NT2/D1 (cell line): ENCODE measurements at regions not wholly inside any gene's neighbourhood (a gene's known extent, or its start where the extent isn't known, plus 50 kb on each side); places are given as distances from the start of the nearest gene placed in this dataset.

Experiments used
- DNase-seq: peaks from one replicate; pipeline ENCODE4 v3.0.0-alpha.2; 2011; ENCODE audit warnings: low read depth, low spot score
- H3K27me3 ChIP-seq: 2 replicates; pipeline ENCODE4 v1.6.0; 2011; ENCODE audit warnings: mild to moderate bottlenecking; ENCODE audit not compliant: insufficient read length, insufficient read depth
- H3K36me3 ChIP-seq: 2 replicates; pipeline ENCODE4 v1.6.1; 2011; ENCODE audit warnings: mild to moderate bottlenecking, low read length, mixed read lengths; ENCODE audit not compliant: insufficient read depth, insufficient read length
- H3K4me1 ChIP-seq: 2 replicates; pipeline ENCODE4 v1.5.1; 2011; ENCODE audit not compliant: insufficient read depth, insufficient read length
- H3K4me3 ChIP-seq: 2 replicates; pipeline ENCODE4 v1.5.1; 2011; ENCODE audit warnings: low read depth; ENCODE audit not compliant: insufficient read length
- H3K9ac ChIP-seq: 2 replicates; pipeline ENCODE4 v1.6.0; 2011; ENCODE audit warnings: low read depth; ENCODE audit not compliant: insufficient read length
- H3K9me3 ChIP-seq: 2 replicates; pipeline ENCODE4 v1.5.1; 2011; ENCODE audit warnings: mild to moderate bottlenecking, low read length; ENCODE audit not compliant: insufficient read depth
- SUZ12 ChIP-seq: IDR thresholded peaks from 2 replicates; pipeline ENCODE4 v1.6.1; 2011; ENCODE audit not compliant: insufficient read length, insufficient read depth; ENCODE audit errors: extremely low read depth
- YY1 ChIP-seq: IDR thresholded peaks from 2 replicates; pipeline ENCODE4 v1.6.1; 2011; ENCODE audit not compliant: insufficient read length, insufficient read depth
- ZNF274 ChIP-seq: IDR thresholded peaks from 2 replicates; pipeline ENCODE4 v1.6.1; 2011; ENCODE audit warnings: mild to moderate bottlenecking, low read depth, low read length

DNA sequence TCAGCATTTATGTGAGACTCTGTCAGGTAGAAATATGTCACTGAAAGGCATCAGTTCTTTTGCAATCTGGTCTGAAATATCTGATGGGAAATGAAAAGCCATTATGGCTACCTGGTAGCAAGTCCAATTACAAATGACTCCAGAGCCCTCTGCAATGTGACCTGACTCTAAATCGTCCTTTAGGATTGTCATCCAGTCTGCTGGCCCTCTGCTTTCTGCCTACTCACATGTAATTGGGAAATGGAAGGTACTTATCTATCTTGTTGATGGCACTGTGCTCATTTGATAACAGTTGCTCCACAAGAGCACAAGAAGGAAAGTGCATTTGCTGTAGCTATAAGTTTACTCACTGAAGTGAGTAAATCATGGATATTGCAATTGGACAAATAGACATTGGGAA is 799.8 kb downstream of the RAPGEF2 start:
- no peak overlapping the region for H3K9ac ChIP-seq
- no peak overlapping the region for H3K4me3 ChIP-seq
- H3K36me3 ChIP-seq, result no peaks in the 10 kb centered on the region
- DNase-seq, result no peak
- no peaks in the 10 kb centered on the region for H3K27me3 ChIP-seq
- H3K4me1 ChIP-seq, result no peaks in the 10 kb centered on the region
- TF ChIP-seq YY1 (no peak), SUZ12 (no peak), ZNF274 (no peak)
- no peaks in the 10 kb centered on the region for H3K9me3 ChIP-seq

DNA sequence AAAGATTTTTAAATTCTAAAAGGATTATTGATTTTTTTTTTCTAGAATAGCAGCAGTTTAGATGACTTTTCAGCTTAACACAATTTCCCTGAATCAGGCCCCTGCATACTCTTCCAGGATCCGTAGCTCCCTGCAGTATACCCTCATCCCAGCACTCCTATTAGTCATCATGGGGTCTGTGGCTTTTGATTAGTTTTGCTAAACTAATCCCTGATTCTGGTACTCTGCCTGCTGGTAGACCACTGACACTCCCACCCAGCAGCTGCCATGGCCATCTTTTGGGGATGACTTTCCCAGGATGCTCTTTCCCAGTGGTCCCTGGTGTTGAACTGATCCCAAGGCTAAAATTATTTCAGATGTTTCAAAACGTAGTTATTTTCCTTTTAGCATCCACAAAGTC is 802.0 kb downstream of the RAPGEF2 start:
- no peak for TF ChIP-seq SUZ12
- TF ChIP-seq ZNF274, result no peak
- no peak for TF ChIP-seq YY1
- no peak overlapping the region for H3K9ac ChIP-seq

DNA sequence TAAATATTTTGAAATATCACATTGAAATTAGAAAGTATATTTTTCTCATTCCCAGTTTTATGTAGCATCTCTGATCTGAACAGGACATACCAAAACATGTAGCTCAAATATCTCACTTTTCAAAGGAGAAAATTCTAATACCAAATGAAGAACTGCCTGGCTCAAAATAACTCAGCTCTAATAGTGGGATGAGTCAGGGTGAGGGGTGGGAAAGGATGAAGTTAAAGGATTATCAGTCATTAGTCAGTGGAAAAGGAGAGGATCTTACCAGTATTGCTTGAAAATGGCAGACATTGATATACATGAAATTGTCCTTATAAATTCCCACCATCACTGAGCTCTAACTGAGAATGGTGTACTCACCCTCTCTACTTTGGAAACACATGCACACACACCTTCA is 803.2 kb downstream of the RAPGEF2 start:
- DNase-seq, result no peak
- Histone ChIP-seq H3K27me3 (no peaks in the 10 kb centered on the region), H3K4me1 (no peaks in the 10 kb centered on the region), H3K36me3 (no peaks in the 10 kb centered on the region), H3K4me3 (no peak overlapping the region), H3K9ac (no peak overlapping the region), H3K9me3 (no peaks in the 10 kb centered on the region)
- TF ChIP-seq ZNF274, result no peak
- no peak for TF ChIP-seq YY1
- TF ChIP-seq SUZ12, result no peak

More for the DNA sequence above, 802.0 kb downstream of the RAPGEF2 start:
- no peak overlapping the region for H3K4me3 ChIP-seq
- H3K27me3 ChIP-seq, result no peaks in the 10 kb centered on the region
- H3K36me3 ChIP-seq, result no peaks in the 10 kb centered on the region
- no peaks in the 10 kb centered on the region for H3K9me3 ChIP-seq
- no peak for DNase-seq
- H3K4me1 ChIP-seq, result no peaks in the 10 kb centered on the region

DNA sequence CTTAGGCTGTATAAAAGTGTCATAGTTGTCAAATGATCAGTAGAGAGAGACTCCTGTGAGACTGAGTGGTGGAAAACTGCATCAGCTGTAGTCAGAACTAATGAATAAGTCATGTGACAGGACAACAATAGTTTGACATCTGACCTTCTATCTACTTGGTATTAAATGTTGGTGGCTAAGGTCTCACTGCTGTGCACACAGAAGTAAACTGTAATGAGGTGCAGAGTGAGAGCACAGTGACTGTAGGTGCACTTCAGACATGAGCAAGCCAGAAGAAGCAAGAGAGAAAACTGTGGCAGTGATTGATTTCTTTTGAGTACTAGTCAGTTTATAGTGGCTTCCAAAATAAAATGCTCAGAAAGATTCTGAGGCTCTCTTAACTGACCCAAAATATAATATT is 803.6 kb downstream of the RAPGEF2 start:
- TF ChIP-seq ZNF274 (no peak), YY1 (no peak), SUZ12 (no peak)
- H3K4me1 ChIP-seq, result no peaks in the 10 kb centered on the region
- no peaks in the 10 kb centered on the region for H3K36me3 ChIP-seq
- no peak overlapping the region for H3K9ac ChIP-seq
- H3K4me3 ChIP-seq, result no peak overlapping the region
- no peaks in the 10 kb centered on the region for H3K9me3 ChIP-seq
- DNase-seq, result no peak
- H3K27me3 ChIP-seq, result no peaks in the 10 kb centered on the region

DNA sequence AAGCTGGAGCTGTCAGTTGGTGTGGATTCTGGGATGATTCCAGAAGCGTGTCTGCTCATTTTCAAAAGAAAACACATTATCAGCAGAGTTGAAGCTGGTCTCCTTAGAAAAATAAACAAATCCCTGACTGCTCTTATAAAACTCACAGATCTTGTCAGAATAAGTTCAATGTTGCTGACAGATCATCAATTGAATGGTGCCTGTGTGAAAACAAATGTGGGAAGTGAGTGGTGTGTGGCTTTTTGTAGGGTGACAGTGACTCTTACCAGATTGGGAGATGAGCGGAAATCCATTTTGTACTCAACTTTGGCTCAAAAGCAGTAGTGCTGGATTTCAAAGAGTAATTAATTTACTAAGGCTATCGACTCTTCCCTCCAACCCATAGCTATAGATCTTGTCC is 807.8 kb downstream of the RAPGEF2 start:
- Histone ChIP-seq H3K27me3 (no peaks in the 10 kb centered on the region), H3K9ac (no peak overlapping the region), H3K4me1 (no peaks in the 10 kb centered on the region), H3K36me3 (no peaks in the 10 kb centered on the region), H3K4me3 (no peak overlapping the region), H3K9me3 (no peaks in the 10 kb centered on the region)
- DNase-seq, result no peak
- TF ChIP-seq ZNF274 (no peak), SUZ12 (no peak), YY1 (no peak)

DNA sequence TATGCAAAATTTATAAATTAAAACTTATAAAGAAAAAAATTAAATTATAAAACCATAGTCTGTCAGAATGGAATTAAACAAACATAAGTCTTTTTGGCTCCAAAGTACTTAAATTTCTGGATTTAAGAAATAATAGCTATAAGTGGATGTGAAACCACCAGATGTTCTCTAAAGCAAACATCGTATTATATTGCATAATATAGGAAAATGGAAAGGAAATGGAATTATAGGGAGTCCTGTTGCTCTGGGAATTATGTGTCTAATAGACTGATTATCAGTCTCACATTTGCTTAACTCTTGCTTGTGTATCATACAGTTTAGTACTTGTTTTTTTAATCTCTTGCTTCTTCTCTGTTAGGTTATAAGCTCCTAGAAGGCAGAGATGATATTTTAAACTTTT is 819.2 kb downstream of the RAPGEF2 start:
- no peak for DNase-seq
- TF ChIP-seq ZNF274, result no peak
- TF ChIP-seq SUZ12, result no peak
- TF ChIP-seq YY1, result no peak

DNA sequence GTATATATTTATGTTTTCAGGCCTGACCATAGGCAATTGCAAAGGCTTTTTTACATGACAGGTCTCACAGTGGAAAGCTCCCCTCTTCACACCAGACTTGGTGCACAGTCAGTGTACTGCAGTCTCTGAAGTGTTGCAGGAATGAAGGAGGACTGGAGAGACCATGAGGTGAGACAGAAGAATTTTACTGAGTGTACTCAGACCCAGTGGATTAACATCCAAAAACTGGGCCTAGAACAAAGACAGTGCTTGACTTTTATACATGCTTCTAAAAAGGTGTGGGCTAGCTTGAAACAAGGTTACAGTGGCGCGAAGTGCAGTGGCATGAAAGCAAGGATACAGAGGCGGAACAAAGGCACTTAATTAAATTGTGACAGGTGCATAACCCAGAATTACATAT is 822.9 kb downstream of the RAPGEF2 start:
- no peak for DNase-seq
- peaks cover 10% of the 10 kb centered on the region for H3K9me3 ChIP-seq
- H3K27me3 ChIP-seq, result no peaks in the 10 kb centered on the region
- no peaks in the 10 kb centered on the region for H3K36me3 ChIP-seq
- no peak for TF ChIP-seq YY1
- no peak for TF ChIP-seq ZNF274
- no peak for TF ChIP-seq SUZ12
- H3K4me3 ChIP-seq, result no peak overlapping the region
- no peak overlapping the region for H3K9ac ChIP-seq
- H3K4me1 ChIP-seq, result no peaks in the 10 kb centered on the region

More for the DNA sequence above, 819.2 kb downstream of the RAPGEF2 start:
- Histone ChIP-seq H3K27me3 (no peaks in the 10 kb centered on the region), H3K4me3 (no peak overlapping the region), H3K9me3 (peaks cover 10% of the 10 kb centered on the region), H3K4me1 (no peaks in the 10 kb centered on the region), H3K9ac (no peak overlapping the region), H3K36me3 (no peaks in the 10 kb centered on the region)
